SK-N-SH treated with all-trans-retinoic acid at 6 μM for 48 hours (cell line): ENCODE measurements at regions not wholly inside any gene's neighbourhood (a gene's known extent, or its start where the extent isn't known, plus 50 kb on each side); places are given as distances from the start of the nearest gene placed in this dataset.

Experiments used
- BACH2 ChIP-seq: fragments of 250-450 bp; sonication (Bioruptor Pico); IDR thresholded peaks from 2 replicates; pipeline ENCODE4 v1.9.0; 2021; ENCODE audit warnings: mild to moderate bottlenecking, borderline replicate concordance
- TOX ChIP-seq: fragments of 250-450 bp; sonication (Bioruptor Pico); IDR thresholded peaks from 2 replicates; pipeline ENCODE4 v1.8.0; 2021; ENCODE audit warnings: mild to moderate bottlenecking, moderate library complexity, borderline replicate concordance
- ZFP3 ChIP-seq: fragments of 250-450 bp; sonication (Bioruptor Pico); IDR thresholded peaks from 2 replicates; pipeline ENCODE4 v1.5.0; 2020; ENCODE audit warnings: mild to moderate bottlenecking, moderate library complexity
- ZNF565 ChIP-seq: fragments of 450-650 bp; formaldehyde crosslinking; conservative IDR thresholded peaks from 2 replicates; pipeline ENCODE4 v1.5.0; 2020; ENCODE audit warnings: low read depth, mild to moderate bottlenecking, moderate library complexity

DNA sequence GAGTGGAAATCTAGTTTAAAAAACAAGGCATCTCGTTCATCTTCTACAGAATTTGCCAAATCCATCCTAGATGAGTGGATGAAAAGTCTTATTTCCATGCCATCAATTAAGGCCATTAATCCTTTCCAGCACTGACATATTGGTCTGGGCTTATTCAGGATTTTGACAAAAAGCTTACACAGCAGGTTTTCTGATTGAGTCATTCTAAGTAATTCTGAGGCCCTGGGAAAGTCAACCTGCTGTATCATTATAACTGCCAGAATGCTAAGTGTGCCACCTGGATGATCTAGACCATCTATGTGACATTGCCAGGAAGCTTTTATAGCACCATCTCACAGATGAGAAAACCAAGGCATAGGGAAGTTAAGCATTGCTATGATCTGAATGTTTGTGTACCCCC is 132.1 kb upstream of the MAP3K1 start:
- TF ChIP-seq ZNF565, result no peak
- no peak for TF ChIP-seq ZFP3 (CRISPR knock-in tag)
- TF ChIP-seq TOX (CRISPR knock-in tag), result no peak
- TF ChIP-seq BACH2 (CRISPR knock-in tag), result no peak
